Upper lobe of left lung (tissue), 6 donors: ENCODE measurements at regions not wholly inside any gene's neighbourhood (a gene's known extent, or its start where the extent isn't known, plus 50 kb on each side); places are given as distances from the start of the nearest gene placed in this dataset.

ENCODE experiments used
- ATAC-seq, 2 donors: fragments of 200-7000 bp; cut with Tn5 transposase; one replicate each; pipeline ENCODE4 v1.9.1; 2022; ENCODE audit warnings: mild to moderate bottlenecking in 2 of 2, moderate library complexity in 2 of 2; ENCODE audit not compliant: low FRiP score in 2 of 2
- DNase-seq, 2 donors: peaks; one replicate each; pipeline ENCODE4 v3.0.0-alpha.2; 2019 to 2020
- H3K27ac ChIP-seq, 4 donors: fragments of 200-600 bp; sonication (generic); one replicate each; pipeline ENCODE4 v1.5.1; 2016 to 2019
- H3K27me3 ChIP-seq, 4 donors: fragments of 200-600 bp; sonication (generic); one replicate each; pipeline ENCODE4 v1.5.1; 2017 to 2019
- H3K36me3 ChIP-seq, 4 donors: fragments of 200-600 bp; sonication (generic); one replicate each; pipeline ENCODE4 v1.5.1; 2016 to 2019
- H3K4me1 ChIP-seq, 4 donors: fragments of 200-600 bp; sonication (generic); one replicate each; pipeline ENCODE4 v1.5.1; 2018 to 2019
- H3K4me3 ChIP-seq, 4 donors: fragments of 200-600 bp; sonication (generic); one replicate each; pipeline ENCODE4 v1.5.1; 2017 to 2019; ENCODE audit warnings: mild to moderate bottlenecking in 2 of 4, moderate library complexity in 1 of 4
- H3K9me3 ChIP-seq, 4 donors: fragments of 200-600 bp; sonication (generic); one replicate each; pipeline ENCODE4 v1.5.1; 2018 to 2019
- EP300 ChIP-seq, 4 donors: sonication (generic); formaldehyde crosslinking; IDR thresholded peaks; one replicate each; pipeline ENCODE4 v1.5.1; 2017; ENCODE audit warnings: antibody characterized with exemption in 4 of 4, control low read depth in 2 of 4
- POLR2A ChIP-seq, 4 donors: fragments of 450-650 bp; IDR thresholded peaks; one replicate each; pipeline ENCODE4 v1.5.1; 2016 to 2017; ENCODE audit warnings: antibody characterized with exemption in 4 of 4, mild to moderate bottlenecking in 2 of 4
- POLR2AphosphoS5 ChIP-seq, 2 donors: sonication (generic); formaldehyde crosslinking; IDR thresholded peaks; one replicate each; pipeline ENCODE4 v1.5.1; 2017; ENCODE audit warnings: antibody characterized with exemption in 2 of 2
- WGBS, 2 donors: methylation state at CpG; one replicate each; pipeline ENCODE4 v1.1.5; 2017 to 2018; 5-methylcytosine and 5-hydroxymethylcytosine counted together
- TF ChIP-seq, protein P1 (sequence below), 6 experiments: fragments of 450-650 bp in 4 of 6; fragments of 200-600 bp in 2 of 6; sonication (generic) in 2 of 6; IDR thresholded peaks; one replicate each; pipeline ENCODE4 v1.5.1; 2016 to 2019; ENCODE audit warnings: antibody characterized with exemption in 6 of 6
- donor health status: DM: no; HTN: no; CAD: no; lungs with moderate emphysema.
- donor health status: DM: no; HTN: yes; CAD: no; lungs with severe emphysema.

- DNase-seq = no peak
- no peak for ATAC-seq
- WGBS, 2 donors = 49 to 56% methylated on average over 10 of the region's 10 CpGs
- Histone ChIP-seq H3K27ac (no peak overlapping the region), H3K9me3 (no peaks in the 10 kb centered on the region), H3K4me1 (peaks cover 0 to 5% (median 0%) of the 10 kb centered on the region in 4 donors), H3K4me3 (no peak overlapping the region), H3K27me3 (no peaks in the 10 kb centered on the region), H3K36me3 (no peaks in the 10 kb centered on the region)
- TF ChIP-seq, protein P1, sequence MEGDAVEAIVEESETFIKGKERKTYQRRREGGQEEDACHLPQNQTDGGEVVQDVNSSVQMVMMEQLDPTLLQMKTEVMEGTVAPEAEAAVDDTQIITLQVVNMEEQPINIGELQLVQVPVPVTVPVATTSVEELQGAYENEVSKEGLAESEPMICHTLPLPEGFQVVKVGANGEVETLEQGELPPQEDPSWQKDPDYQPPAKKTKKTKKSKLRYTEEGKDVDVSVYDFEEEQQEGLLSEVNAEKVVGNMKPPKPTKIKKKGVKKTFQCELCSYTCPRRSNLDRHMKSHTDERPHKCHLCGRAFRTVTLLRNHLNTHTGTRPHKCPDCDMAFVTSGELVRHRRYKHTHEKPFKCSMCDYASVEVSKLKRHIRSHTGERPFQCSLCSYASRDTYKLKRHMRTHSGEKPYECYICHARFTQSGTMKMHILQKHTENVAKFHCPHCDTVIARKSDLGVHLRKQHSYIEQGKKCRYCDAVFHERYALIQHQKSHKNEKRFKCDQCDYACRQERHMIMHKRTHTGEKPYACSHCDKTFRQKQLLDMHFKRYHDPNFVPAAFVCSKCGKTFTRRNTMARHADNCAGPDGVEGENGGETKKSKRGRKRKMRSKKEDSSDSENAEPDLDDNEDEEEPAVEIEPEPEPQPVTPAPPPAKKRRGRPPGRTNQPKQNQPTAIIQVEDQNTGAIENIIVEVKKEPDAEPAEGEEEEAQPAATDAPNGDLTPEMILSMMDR (IDR thresholded peaks at IDR 0.05) = no peak
- no peak for TF ChIP-seq POLR2A (IDR thresholded peaks at IDR 0.05)
- no peak for TF ChIP-seq POLR2AphosphoS5 (IDR thresholded peaks at IDR 0.05)
- TF ChIP-seq EP300 (IDR thresholded peaks at IDR 0.05) = no peak
Observed at GRCh38 chr2:150587547-150588505, 100.4 kb upstream of the RND3 start.

DNA sequence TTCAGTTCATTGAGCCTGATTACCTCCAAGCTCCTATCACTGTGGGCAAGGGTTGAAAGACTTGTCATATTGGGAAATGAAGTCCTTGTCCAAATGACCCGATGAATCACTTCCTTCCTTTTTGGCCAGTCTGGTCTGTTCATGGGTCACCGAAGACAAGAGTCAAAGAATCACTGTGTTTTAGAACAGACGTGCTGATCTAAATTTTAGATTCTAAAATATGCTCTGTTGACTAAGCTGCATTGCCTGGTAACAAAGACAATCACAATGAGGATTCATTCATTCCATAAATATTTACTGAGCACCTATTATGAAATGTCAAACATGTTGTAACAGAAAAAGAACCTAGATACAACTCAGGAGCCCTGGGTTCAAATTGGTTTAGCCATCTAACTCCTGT is 99.4 kb upstream of the RND3 start:
- WGBS, 2 donors = 45 to 50% methylated on average over 3 of the region's 3 CpGs
- no peaks in the 10 kb centered on the region for H3K9me3 ChIP-seq
- peak in 1 of 2 donors; percentile 71 for ATAC-seq

GRCh38 chr2:150585221-150585971 is 97.9 kb upstream of the RND3 start:
- Histone ChIP-seq H3K27me3 (no peaks in the 10 kb centered on the region), H3K27ac (no peak overlapping the region), H3K9me3 (no peaks in the 10 kb centered on the region), H3K4me1 (peaks cover 0 to 5% (median 0%) of the 10 kb centered on the region in 4 donors), H3K4me3 (no peak overlapping the region), H3K36me3 (no peaks in the 10 kb centered on the region)
- TF ChIP-seq EP300 (IDR thresholded peaks at IDR 0.05) (no peak), POLR2AphosphoS5 (IDR thresholded peaks at IDR 0.05) (no peak)
- TF ChIP-seq, protein P1 (IDR thresholded peaks at IDR 0.05) = no peak
- WGBS, 2 donors = 89 to 94% methylated on average over 4 of the region's 4 CpGs
- no peak for ATAC-seq
- DNase-seq = no peak

More for the DNA sequence above, 99.4 kb upstream of the RND3 start:
- no peak for DNase-seq
- Histone ChIP-seq H3K4me3 (no peak overlapping the region), H3K4me1 (peaks cover 0 to 5% (median 0%) of the 10 kb centered on the region in 4 donors), H3K36me3 (no peaks in the 10 kb centered on the region), H3K27me3 (no peaks in the 10 kb centered on the region), H3K27ac (peak overlapping the region in 1 of 4 donors; percentile 6)
- TF ChIP-seq POLR2A (IDR thresholded peaks at IDR 0.05) = no peak
- TF ChIP-seq POLR2AphosphoS5 (IDR thresholded peaks at IDR 0.05) = peak in 1 of 2 donors; percentile 23
- peak in 2 of 4 donors; percentile 9 to 35 for TF ChIP-seq EP300 (IDR thresholded peaks at IDR 0.05)

- H3K4me3 ChIP-seq = no peak overlapping the region
- H3K27me3 ChIP-seq = no peaks in the 10 kb centered on the region
- H3K9me3 ChIP-seq = peaks cover 0 to 4% (median 1%) of the 10 kb centered on the region in 4 donors
- DNase-seq = no peak
- H3K27ac ChIP-seq = no peak overlapping the region
- WGBS, 2 donors = 95 to 97% methylated on average over 4 of the region's 4 CpGs
- H3K4me1 ChIP-seq = peaks cover 0 to 5% (median 0%) of the 10 kb centered on the region in 4 donors
- TF ChIP-seq POLR2A (IDR thresholded peaks at IDR 0.05) (no peak), POLR2AphosphoS5 (IDR thresholded peaks at IDR 0.05) (no peak), EP300 (IDR thresholded peaks at IDR 0.05) (no peak)
- TF ChIP-seq, protein P1 (IDR thresholded peaks at IDR 0.05) = no peak
- no peaks in the 10 kb centered on the region for H3K36me3 ChIP-seq
- no peak for ATAC-seq
Observed at GRCh38 chr2:150584081-150584480, 96.6 kb upstream of the RND3 start.
